ENCODE measurements at regions not wholly inside any gene's neighbourhood (a gene's known extent, or its start where the extent isn't known, plus 50 kb on each side); places are given as distances from the start of the nearest gene placed in this dataset.
A peak's percentile ranks its signal among the peaks of the same experiment; 100 is the strongest.
"Not testable (repeated sequence)": the region's sequence is repeated elsewhere in the genome, so short reads cannot be mapped to it uniquely, and the experiment has no call there.

- TF ChIP-seq EZH2phosphoT487 (IDR thresholded peaks at IDR 0.05; ENCODE audit: borderline replicate concordance, low read length), result no peak
- TF ChIP-seq EZH2 (IDR thresholded peaks at IDR 0.05; ENCODE audit: low read length, unreplicated experiment), result no peak
- TF ChIP-seq, protein P1, sequence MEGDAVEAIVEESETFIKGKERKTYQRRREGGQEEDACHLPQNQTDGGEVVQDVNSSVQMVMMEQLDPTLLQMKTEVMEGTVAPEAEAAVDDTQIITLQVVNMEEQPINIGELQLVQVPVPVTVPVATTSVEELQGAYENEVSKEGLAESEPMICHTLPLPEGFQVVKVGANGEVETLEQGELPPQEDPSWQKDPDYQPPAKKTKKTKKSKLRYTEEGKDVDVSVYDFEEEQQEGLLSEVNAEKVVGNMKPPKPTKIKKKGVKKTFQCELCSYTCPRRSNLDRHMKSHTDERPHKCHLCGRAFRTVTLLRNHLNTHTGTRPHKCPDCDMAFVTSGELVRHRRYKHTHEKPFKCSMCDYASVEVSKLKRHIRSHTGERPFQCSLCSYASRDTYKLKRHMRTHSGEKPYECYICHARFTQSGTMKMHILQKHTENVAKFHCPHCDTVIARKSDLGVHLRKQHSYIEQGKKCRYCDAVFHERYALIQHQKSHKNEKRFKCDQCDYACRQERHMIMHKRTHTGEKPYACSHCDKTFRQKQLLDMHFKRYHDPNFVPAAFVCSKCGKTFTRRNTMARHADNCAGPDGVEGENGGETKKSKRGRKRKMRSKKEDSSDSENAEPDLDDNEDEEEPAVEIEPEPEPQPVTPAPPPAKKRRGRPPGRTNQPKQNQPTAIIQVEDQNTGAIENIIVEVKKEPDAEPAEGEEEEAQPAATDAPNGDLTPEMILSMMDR (conservative IDR thresholded peaks at IDR 0.05; ENCODE audit: low read depth, low read length), result no peak
- Histone ChIP-seq H3K36me3 (ENCODE audit: low read depth, low read length) (no peaks in the 10 kb centered on the region), H3K9ac (ENCODE audit: low read length) (no peak overlapping the region), H3K27me3 (ENCODE audit: low read length) (no peaks in the 10 kb centered on the region), H4K20me1 (ENCODE audit: low read length) (no peaks in the 10 kb centered on the region), H3K9me2 (replicated peaks; ENCODE audit: low read length) (no peaks in the 10 kb centered on the region), H3K79me2 (ENCODE audit: low read length) (no peaks in the 10 kb centered on the region), H3K4me2 (ENCODE audit: low read length) (no peak overlapping the region), H3K27ac (ENCODE audit: low read length) (no peak overlapping the region), H3K9me3 (ENCODE audit: low read length) (no peaks in the 10 kb centered on the region), H3K4me3 (ENCODE audit: low read length) (no peak overlapping the region), H3F3A (ENCODE audit: low read length, unreplicated experiment) (no peaks in the 10 kb centered on the region), H2AFZ (ENCODE audit: low read length) (no peak overlapping the region), H3K4me1 (ENCODE audit: insufficient read depth, low read length) (peaks cover 3% of the 10 kb centered on the region; the same call in 1 of the 2 replicates)
- intact Hi-C loops (cut with micrococcal nuclease), result loop anchor here (10.0 kb wide), 2 partner anchors 358 to 568 kb away; no protein-coding TSS in a partner anchor
- ATAC-seq, result peak; percentile 65
- no TSS peak for BruUV-seq (replicated peaks)
- ChIA-PET CTCF (interaction anchor here (0.6 kb wide), 1 partner anchor 206 kb away, joined by 6 read pairs; no protein-coding TSS in a partner anchor), POLR2A (ENCODE audit: unreplicated experiment) (interaction anchor here (0.7 kb wide), 1 partner anchor 240 kb away, joined by 3 read pairs; no protein-coding TSS in a partner anchor)
- DNase-seq, result peak; percentile 8
Measured at GRCh38 chr18:40152859-40153258, 1802.2 kb upstream of the PIK3C3 start.

DNA sequence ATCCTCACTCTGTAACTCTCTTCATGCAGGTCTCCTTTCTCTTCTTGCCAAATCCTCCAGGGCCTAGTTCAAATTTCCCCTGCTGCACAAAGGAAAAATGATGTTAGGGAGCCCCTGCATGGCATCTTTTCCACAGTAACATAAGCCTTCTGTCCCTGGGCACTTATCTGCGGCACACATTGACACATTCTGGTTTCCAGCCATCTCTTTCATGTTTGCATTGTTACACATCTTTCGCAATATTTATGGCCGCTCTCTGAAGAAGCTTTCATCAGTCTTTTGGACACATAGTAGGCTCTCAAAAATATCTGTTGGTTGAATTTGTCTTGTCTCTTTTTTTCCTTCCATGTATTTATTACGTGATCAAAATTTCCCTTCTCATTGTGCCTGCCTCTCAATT, 1806.1 kb upstream of the PIK3C3 start:
- ATAC-seq (no peak), DNase-seq (no peak)
- Histone ChIP-seq H3K27ac (ENCODE audit: low read length) (no peak overlapping the region), H3K27me3 (ENCODE audit: low read length) (no peaks in the 10 kb centered on the region), H3K79me2 (ENCODE audit: low read length) (no peaks in the 10 kb centered on the region), H2AFZ (ENCODE audit: low read length) (no peak overlapping the region), H3K4me2 (ENCODE audit: low read length) (no peak overlapping the region), H3K4me3 (ENCODE audit: low read length) (no peak overlapping the region), H3K9me2 (replicated peaks; ENCODE audit: low read length) (no peaks in the 10 kb centered on the region), H3F3A (ENCODE audit: low read length, unreplicated experiment) (no peaks in the 10 kb centered on the region), H4K20me1 (ENCODE audit: low read length) (no peaks in the 10 kb centered on the region), H3K4me1 (ENCODE audit: insufficient read depth, low read length) (peaks cover 3% of the 10 kb centered on the region; the same call in 1 of the 2 replicates), H3K36me3 (ENCODE audit: low read depth, low read length) (no peaks in the 10 kb centered on the region), H3K9me3 (ENCODE audit: low read length) (no peaks in the 10 kb centered on the region), H3K9ac (ENCODE audit: low read length) (no peak overlapping the region)
- ChIA-PET POLR2A (ENCODE audit: unreplicated experiment) (no interaction called here), CTCF (no interaction called here)
- intact Hi-C loops (cut with micrococcal nuclease), result no loop called here
- no TSS peak for BruUV-seq (replicated peaks)
- TF ChIP-seq EZH2phosphoT487 (IDR thresholded peaks at IDR 0.05; ENCODE audit: borderline replicate concordance, low read length) (no peak), EZH2 (IDR thresholded peaks at IDR 0.05; ENCODE audit: low read length, unreplicated experiment) (no peak)
- TF ChIP-seq, protein P1 (conservative IDR thresholded peaks at IDR 0.05; ENCODE audit: low read depth, low read length), result no peak

GRCh38 chr18:40133253-40133652, 1821.8 kb upstream of the PIK3C3 start:
- intact Hi-C loops (cut with micrococcal nuclease), result no loop called here
- TF ChIP-seq EZH2 (IDR thresholded peaks at IDR 0.05; ENCODE audit: low read length, unreplicated experiment) (no peak), EZH2phosphoT487 (IDR thresholded peaks at IDR 0.05; ENCODE audit: borderline replicate concordance, low read length) (no peak)
- TF ChIP-seq, protein P1 (conservative IDR thresholded peaks at IDR 0.05; ENCODE audit: low read depth, low read length), result no peak
- Histone ChIP-seq H3K4me1 (ENCODE audit: insufficient read depth, low read length) (no peaks in the 10 kb centered on the region), H3K79me2 (ENCODE audit: low read length) (no peaks in the 10 kb centered on the region), H3K9me3 (ENCODE audit: low read length) (no peaks in the 10 kb centered on the region), H3K9me2 (replicated peaks; ENCODE audit: low read length) (no peaks in the 10 kb centered on the region), H3K4me3 (ENCODE audit: low read length) (no peak overlapping the region), H3K36me3 (ENCODE audit: low read depth, low read length) (no peaks in the 10 kb centered on the region), H3K9ac (ENCODE audit: low read length) (no peak overlapping the region), H3F3A (ENCODE audit: low read length, unreplicated experiment) (no peaks in the 10 kb centered on the region), H2AFZ (ENCODE audit: low read length) (no peak overlapping the region), H3K27me3 (ENCODE audit: low read length) (no peaks in the 10 kb centered on the region), H3K27ac (ENCODE audit: low read length) (no peak overlapping the region), H4K20me1 (ENCODE audit: low read length) (no peaks in the 10 kb centered on the region), H3K4me2 (ENCODE audit: low read length) (no peak overlapping the region)
- BruUV-seq (replicated peaks), result no TSS peak
- ChIA-PET POLR2A (ENCODE audit: unreplicated experiment) (no interaction called here), CTCF (no interaction called here)
- no peak for DNase-seq
- ATAC-seq, result no peak

- H3F3A ChIP-seq (ENCODE audit: low read length, unreplicated experiment); H4K20me1 ChIP-seq (ENCODE audit: low read length); intact Hi-C loops (cut with micrococcal nuclease); H3K4me3 ChIP-seq (ENCODE audit: low read length); H3K27me3 ChIP-seq (ENCODE audit: low read length); DNase-seq; H3K9ac ChIP-seq (ENCODE audit: low read length); H3K36me3 ChIP-seq (ENCODE audit: low read depth, low read length); H3K9me3 ChIP-seq (ENCODE audit: low read length); H3K4me1 ChIP-seq (ENCODE audit: insufficient read depth, low read length); POLR2A ChIA-PET (ENCODE audit: unreplicated experiment); H3K9me2 ChIP-seq (replicated peaks; ENCODE audit: low read length); H2AFZ ChIP-seq (ENCODE audit: low read length); ATAC-seq; H3K4me2 ChIP-seq (ENCODE audit: low read length); H3K27ac ChIP-seq (ENCODE audit: low read length); H3K79me2 ChIP-seq (ENCODE audit: low read length); CTCF ChIA-PET; BruUV-seq (replicated peaks): not testable (repeated sequence)
Measured at GRCh38 chr18:40132438-40132837, 1822.6 kb upstream of the PIK3C3 start.
